Stimulated activated naive CD8-positive, alpha-beta T cell treated with anti-CD3 and anti-CD28 coated beads, Interleukin-15, Interleukin-2, amounts not matched to agents 100 ng/mL and 50 ng/mL, for 24 hours (primary cell): ENCODE measurements at regions not wholly inside any gene's neighbourhood (a gene's known extent, or its start where the extent isn't known, plus 50 kb on each side); places are given as distances from the start of the nearest gene placed in this dataset.

Source experiments
- H3K27ac Mint-ChIP-seq: one replicate; pipeline ENCODE4 v1.8.0; 2021; ENCODE audit warnings: mild to moderate bottlenecking, mixed read lengths
- H3K27me3 Mint-ChIP-seq: one replicate; pipeline ENCODE4 v1.8.0; 2021; ENCODE audit warnings: mixed read lengths
- H3K36me3 Mint-ChIP-seq: one replicate; pipeline ENCODE4 v1.8.0; 2021; ENCODE audit warnings: low read depth, mixed read lengths
- H3K4me1 Mint-ChIP-seq: one replicate; pipeline ENCODE4 v1.8.0; 2021; ENCODE audit warnings: low read depth, mixed read lengths
- H3K4me3 Mint-ChIP-seq: one replicate; pipeline ENCODE4 v1.8.0; 2021; ENCODE audit warnings: mild to moderate bottlenecking, mixed read lengths
- H3K9me3 Mint-ChIP-seq: one replicate; pipeline ENCODE4 v1.8.0; 2021; ENCODE audit warnings: mixed read lengths

DNA sequence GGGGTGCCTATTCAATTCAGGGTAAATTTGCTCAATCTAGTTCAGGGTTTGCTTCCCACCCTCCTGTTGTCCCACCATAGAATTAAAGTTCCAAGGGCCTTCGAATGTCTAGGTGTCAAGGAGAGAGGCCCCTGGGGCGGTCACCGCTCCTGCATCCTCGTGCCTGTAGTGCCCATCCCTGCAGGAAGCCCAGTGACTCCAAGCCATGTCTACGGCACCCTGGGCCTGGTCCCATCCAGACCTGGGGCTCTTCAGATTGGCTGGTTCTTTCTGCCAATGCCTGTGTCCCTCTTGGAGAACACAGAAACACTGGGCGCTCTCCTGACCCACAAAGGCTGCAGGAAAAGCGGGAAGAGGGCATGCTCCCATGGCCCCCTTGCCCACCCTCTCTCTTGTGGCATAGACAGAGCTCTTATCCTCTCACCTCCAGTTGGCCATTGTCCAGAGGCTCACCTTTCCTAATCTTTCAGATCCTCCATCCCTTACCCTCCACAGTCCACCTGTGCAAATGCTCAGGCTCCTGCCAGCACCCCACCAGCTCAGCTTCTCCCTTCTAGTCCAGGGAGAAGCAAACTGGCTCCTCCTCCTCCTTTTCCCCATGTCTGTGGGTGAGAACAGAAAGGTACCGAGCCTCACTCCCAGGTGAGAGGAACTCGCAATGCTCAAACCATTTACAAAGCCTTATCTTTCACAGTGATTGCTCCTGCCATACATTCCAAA is 253.0 kb upstream of the IRX2 start:
- Mint-ChIP-seq H3K4me1 (no peaks in the 10 kb centered on the region), H3K4me3 (no peak overlapping the region), H3K27ac (no peak overlapping the region), H3K27me3 (no peaks in the 10 kb centered on the region), H3K9me3 (peaks cover 6% of the 10 kb centered on the region), H3K36me3 (no peaks in the 10 kb centered on the region)

DNA sequence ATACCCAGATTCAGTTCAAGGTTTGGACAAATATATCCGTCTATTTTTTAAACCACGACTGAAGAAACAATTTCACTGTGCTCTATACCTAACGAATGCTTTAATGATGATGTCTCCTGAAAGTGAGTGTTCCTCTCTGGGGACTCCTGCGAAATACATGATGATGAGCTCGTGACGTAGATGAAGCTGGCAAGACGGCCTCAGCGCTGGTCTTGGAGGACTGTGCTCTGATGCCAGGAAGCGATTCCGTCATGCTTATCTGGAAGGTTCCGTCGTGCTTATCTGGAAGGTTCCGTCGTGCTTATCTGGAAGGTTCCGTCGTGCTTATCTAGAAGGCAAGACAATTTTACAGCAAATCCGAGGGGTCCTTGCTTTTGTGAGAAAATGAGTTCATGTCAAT is 250.8 kb upstream of the IRX2 start:
- H3K4me3 Mint-ChIP-seq, result no peak overlapping the region
- H3K36me3 Mint-ChIP-seq, result no peaks in the 10 kb centered on the region
- no peak overlapping the region for H3K27ac Mint-ChIP-seq
- no peaks in the 10 kb centered on the region for H3K27me3 Mint-ChIP-seq
- H3K4me1 Mint-ChIP-seq, result no peaks in the 10 kb centered on the region
- peaks cover 6% of the 10 kb centered on the region for H3K9me3 Mint-ChIP-seq

DNA sequence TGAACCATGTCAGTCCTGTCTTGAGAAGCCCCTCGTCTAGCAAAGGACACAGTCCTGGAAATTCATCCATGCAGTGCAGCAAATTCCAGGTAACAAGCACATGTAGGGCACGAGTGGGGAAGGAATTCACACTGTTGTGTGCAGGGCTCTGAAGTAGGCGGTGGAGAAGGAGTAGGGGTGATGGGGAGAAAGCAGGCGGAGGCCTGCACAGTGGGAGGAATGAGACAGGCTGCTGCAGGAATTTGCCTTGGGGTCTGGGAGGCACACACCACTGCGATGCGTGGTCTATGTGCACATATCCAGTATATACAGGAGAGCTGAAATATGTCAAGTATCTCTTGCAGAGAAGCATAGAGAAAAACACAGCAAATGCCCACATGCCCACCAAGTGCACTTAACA is 249.2 kb upstream of the IRX2 start:
- no peaks in the 10 kb centered on the region for H3K36me3 Mint-ChIP-seq
- no peaks in the 10 kb centered on the region for H3K4me1 Mint-ChIP-seq
- peaks cover 6% of the 10 kb centered on the region for H3K9me3 Mint-ChIP-seq
- H3K27me3 Mint-ChIP-seq, result no peaks in the 10 kb centered on the region
- H3K4me3 Mint-ChIP-seq, result no peak overlapping the region
- H3K27ac Mint-ChIP-seq, result no peak overlapping the region

DNA sequence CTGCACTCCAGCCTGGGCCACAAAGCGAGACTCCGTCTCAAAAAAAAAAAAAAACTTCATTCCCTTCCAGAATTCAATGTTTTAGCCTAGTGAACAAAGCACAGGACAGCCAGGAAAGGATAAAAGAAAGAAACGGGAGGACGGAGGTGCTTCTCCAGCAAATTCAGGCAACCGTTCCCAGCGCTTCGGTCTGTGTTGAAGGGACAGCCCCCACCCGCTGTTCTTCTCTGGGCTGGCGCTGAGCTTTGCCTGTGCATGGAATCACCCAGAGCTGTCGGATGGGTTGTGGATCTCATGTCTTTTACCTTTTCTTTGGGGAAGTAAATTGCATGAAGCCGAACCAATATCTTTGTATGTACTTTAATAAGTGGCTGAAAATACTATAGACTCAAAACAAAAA is 248.4 kb upstream of the IRX2 start:
- H3K4me3 Mint-ChIP-seq, result no peak overlapping the region
- no peaks in the 10 kb centered on the region for H3K27me3 Mint-ChIP-seq
- H3K36me3 Mint-ChIP-seq, result no peaks in the 10 kb centered on the region
- H3K9me3 Mint-ChIP-seq, result peaks cover 6% of the 10 kb centered on the region
- no peak overlapping the region for H3K27ac Mint-ChIP-seq
- H3K4me1 Mint-ChIP-seq, result no peaks in the 10 kb centered on the region

DNA sequence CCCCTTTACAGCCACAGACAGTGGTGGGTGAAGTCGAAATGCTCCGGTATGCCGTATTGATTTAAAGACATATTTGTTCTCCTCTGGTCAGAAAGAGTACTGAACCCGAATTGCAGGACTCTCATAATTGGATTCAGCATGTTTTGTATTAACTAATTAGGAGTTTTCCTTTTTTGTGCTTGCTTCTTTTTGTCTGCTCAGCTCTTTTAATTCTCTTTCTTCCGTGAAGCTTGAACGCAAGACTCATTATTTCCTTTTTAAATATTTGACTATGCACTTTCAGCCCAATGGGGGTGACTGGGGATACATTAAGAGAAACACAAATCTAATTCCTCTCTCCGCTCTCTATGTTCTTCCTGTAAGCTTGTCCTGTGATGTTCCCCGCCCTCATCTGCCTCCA is 246.6 kb upstream of the IRX2 start:
- Mint-ChIP-seq H3K9me3 (peaks cover 4% of the 10 kb centered on the region), H3K36me3 (no peaks in the 10 kb centered on the region), H3K4me1 (no peaks in the 10 kb centered on the region), H3K4me3 (no peak overlapping the region), H3K27me3 (no peaks in the 10 kb centered on the region), H3K27ac (no peak overlapping the region)

DNA sequence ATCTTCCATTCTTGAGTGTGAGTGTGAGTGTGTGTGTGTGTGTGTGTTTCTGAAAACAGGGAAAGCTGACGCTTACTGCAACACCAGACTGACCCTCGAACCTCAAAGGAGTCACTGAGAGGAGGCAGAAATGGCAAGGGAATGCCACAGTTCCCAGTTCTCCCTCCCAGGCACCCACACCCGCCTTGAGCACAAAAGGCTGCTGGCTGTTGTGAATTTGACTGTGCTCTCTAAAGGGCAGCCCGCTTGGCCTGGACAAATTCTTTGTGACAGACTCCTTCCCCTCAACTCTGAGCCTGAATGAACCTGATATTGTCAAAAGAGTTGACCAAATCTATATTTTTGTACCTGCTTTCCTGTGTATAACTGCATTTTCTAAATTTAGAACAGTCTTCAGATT is 245.7 kb upstream of the IRX2 start:
- Mint-ChIP-seq H3K27me3 (no peaks in the 10 kb centered on the region), H3K4me1 (no peaks in the 10 kb centered on the region)

DNA sequence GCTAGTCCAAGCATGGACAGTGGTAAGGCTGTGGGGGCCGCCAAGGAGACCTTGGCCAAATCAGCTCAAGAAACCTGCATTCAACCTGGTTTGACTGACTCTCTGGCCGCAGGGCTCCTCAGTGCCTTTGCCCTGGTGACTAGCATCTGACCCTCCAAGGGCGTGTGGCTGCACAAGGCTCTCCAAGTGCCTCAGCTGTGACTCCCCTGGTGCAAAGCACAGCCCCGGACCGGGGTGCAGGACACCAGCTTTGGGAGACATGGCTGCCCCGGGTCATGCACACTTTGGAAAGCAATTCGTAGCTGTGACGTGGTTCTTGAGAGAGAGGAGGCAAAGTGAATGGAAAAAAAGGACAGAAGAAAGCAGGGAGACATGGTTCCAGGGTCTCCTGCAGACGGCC is 245.2 kb upstream of the IRX2 start:
- Mint-ChIP-seq H3K36me3 (no peaks in the 10 kb centered on the region), H3K9me3 (peaks cover 4% of the 10 kb centered on the region), H3K4me3 (no peak overlapping the region), H3K4me1 (no peaks in the 10 kb centered on the region), H3K27me3 (no peaks in the 10 kb centered on the region), H3K27ac (no peak overlapping the region)

More for the DNA sequence above, 245.7 kb upstream of the IRX2 start:
- Mint-ChIP-seq H3K36me3 (no peaks in the 10 kb centered on the region), H3K9me3 (peaks cover 4% of the 10 kb centered on the region), H3K27ac (no peak overlapping the region), H3K4me3 (no peak overlapping the region)

DNA sequence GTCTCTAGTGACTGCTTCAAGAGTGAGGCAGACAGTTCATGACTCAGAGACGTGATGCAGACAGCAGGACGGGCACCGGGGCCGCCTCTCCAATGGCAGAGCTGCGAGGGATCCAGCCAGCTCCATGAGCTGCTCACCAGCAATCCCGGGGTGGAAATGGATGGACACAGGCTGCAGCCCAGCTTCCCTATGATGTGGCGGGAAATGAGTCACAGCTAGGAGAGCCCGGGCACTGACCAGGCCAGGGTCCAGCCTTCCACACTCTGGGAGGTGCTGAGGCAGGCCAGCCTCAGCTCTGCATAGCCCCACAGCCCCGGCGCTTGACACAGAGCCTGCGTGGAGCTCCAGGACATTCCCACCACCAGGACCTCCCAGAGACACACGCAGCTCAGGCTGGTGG is 244.8 kb upstream of the IRX2 start:
- peaks cover 4% of the 10 kb centered on the region for H3K9me3 Mint-ChIP-seq
- H3K27ac Mint-ChIP-seq, result no peak overlapping the region
- H3K36me3 Mint-ChIP-seq, result no peaks in the 10 kb centered on the region
- no peaks in the 10 kb centered on the region for H3K27me3 Mint-ChIP-seq
- H3K4me1 Mint-ChIP-seq, result no peaks in the 10 kb centered on the region
- H3K4me3 Mint-ChIP-seq, result no peak overlapping the region

DNA sequence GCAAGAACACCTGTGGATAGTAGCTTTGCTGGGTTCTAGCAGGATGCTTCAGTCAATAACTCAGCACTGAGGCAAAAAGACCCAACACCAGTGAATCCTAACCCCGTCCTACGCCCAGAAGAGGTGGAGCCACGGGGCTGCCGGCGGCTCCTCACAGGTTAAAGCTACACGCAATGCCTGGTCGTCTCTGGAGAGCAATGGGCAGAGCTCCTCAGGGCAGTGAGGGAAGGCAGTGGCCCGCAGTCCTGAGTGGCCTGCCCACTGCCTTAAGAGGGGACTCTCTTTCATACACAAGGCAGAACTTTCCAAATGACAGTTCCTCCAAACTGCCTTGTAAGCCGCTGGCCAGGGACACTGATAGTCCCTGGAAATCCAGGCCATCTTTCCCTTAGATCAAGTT is 244.2 kb upstream of the IRX2 start:
- no peaks in the 10 kb centered on the region for H3K4me1 Mint-ChIP-seq

DNA sequence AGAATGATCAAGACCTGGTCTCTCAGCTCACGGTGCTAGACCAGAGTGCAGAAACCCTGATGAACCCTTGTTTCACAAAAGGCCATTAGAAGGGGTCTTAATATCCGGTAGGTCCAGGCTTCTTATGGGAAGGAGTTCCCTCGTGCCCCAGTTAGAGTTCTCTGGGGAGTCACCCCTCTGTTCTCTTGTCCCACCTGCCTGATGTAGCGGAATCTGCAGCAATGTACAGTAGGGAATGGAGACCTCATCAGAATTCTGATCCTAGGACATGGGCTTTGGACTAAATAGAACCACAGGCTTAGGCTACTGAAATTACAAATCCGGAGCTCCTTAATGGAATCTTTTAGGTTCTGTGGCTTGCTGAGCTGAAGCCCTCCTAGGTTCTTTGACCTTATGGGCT is 243.6 kb upstream of the IRX2 start:
- peaks cover 3% of the 10 kb centered on the region for H3K9me3 Mint-ChIP-seq
- no peaks in the 10 kb centered on the region for H3K36me3 Mint-ChIP-seq
- no peaks in the 10 kb centered on the region for H3K4me1 Mint-ChIP-seq
- H3K4me3 Mint-ChIP-seq, result no peak overlapping the region
- H3K27me3 Mint-ChIP-seq, result no peaks in the 10 kb centered on the region
- H3K27ac Mint-ChIP-seq, result no peak overlapping the region

More for the DNA sequence above, 244.2 kb upstream of the IRX2 start:
- H3K9me3 Mint-ChIP-seq, result peaks cover 3% of the 10 kb centered on the region
- H3K27ac Mint-ChIP-seq, result no peak overlapping the region
- no peaks in the 10 kb centered on the region for H3K36me3 Mint-ChIP-seq
- no peak overlapping the region for H3K4me3 Mint-ChIP-seq
- H3K27me3 Mint-ChIP-seq, result no peaks in the 10 kb centered on the region

DNA sequence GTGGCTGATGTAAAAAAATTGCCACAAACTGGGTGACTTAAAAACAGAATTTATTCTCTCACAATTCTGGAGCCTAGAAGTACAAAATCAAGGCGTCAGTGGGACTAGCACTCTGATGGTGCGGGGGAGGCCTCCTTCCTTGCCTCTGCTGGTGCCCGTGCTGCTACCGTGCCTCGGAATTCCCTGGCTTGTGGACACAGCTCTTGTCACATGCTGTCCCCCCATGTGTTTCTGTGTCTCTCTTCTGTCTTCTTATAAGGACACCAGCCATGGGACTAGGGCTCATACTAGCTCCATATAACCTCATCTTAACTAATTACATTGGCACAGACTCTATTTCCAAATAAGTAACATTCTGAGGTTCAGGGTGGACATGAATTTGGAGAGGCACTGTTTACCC is 242.3 kb upstream of the IRX2 start:
- peaks cover 3% of the 10 kb centered on the region for H3K9me3 Mint-ChIP-seq
- no peaks in the 10 kb centered on the region for H3K36me3 Mint-ChIP-seq
- H3K27me3 Mint-ChIP-seq, result no peaks in the 10 kb centered on the region
- no peaks in the 10 kb centered on the region for H3K4me1 Mint-ChIP-seq
- no peak overlapping the region for H3K27ac Mint-ChIP-seq
- H3K4me3 Mint-ChIP-seq, result no peak overlapping the region

DNA sequence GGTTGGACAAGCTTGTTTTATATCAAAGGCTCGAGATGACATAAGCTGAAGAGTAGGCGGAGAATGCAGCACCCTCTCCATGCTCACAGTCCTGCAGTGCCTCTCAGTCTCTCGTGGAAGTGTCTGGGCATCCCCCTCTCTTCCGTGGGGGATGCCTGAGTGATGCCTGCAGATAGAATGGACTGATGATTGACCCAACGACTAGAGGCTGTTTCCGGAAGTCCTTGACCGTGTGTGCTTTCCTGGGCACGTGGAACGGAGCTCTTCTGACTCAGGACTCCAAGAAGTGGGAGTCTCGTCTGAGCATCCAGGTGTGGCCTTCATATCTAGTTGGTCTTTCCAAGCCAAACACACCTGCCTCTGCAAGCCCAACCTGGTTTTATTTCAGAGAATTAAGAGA is 241.8 kb upstream of the IRX2 start:
- Mint-ChIP-seq H3K9me3 (peaks cover 3% of the 10 kb centered on the region), H3K4me3 (no peak overlapping the region), H3K27me3 (no peaks in the 10 kb centered on the region), H3K36me3 (no peaks in the 10 kb centered on the region), H3K27ac (no peak overlapping the region), H3K4me1 (no peaks in the 10 kb centered on the region)

DNA sequence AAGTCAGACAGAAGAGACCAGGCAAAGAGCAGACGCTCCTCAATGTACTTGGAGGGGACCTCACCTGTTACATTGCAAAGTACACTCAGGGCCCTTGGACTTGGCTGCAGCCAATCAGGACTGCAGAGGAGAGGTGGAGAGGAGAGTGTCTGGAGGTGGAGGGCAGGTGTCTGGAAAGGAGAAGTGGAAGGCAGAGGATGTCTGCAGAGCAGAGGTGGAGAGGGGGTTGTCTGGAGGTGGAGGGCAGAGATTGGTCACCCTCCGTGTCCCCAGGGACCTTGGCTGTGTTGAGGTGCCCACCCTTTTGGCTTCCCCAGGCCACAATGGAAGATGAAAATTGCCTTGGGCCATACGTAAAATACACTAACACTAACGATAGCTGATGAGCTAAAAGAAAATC is 241.3 kb upstream of the IRX2 start:
- Mint-ChIP-seq H3K4me3 (no peak overlapping the region), H3K27ac (no peak overlapping the region), H3K4me1 (no peaks in the 10 kb centered on the region), H3K9me3 (peaks cover 3% of the 10 kb centered on the region), H3K36me3 (no peaks in the 10 kb centered on the region), H3K27me3 (no peaks in the 10 kb centered on the region)

DNA sequence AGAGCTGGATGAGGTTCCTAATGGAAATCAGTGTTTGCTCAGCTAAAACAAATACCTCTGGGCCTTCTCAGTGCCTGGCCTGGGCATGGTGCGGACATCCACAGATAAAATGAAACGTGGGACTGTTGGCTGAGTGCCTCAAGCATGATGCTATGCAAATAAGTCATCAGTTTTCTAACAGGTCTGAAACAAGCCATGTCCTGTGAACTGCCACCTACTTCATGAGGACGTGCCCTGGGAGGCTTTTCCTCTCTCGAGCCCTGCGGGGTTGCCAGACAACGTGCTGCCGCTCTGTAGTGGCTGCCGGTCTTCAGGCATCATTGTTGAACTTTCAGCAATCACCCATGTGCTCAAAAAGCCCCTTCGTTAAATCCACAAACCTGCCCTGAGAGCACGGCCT is 240.4 kb upstream of the IRX2 start:
- Mint-ChIP-seq H3K4me1 (no peaks in the 10 kb centered on the region), H3K4me3 (no peak overlapping the region), H3K36me3 (no peaks in the 10 kb centered on the region), H3K9me3 (peaks cover 5% of the 10 kb centered on the region), H3K27me3 (no peaks in the 10 kb centered on the region), H3K27ac (no peak overlapping the region)

DNA sequence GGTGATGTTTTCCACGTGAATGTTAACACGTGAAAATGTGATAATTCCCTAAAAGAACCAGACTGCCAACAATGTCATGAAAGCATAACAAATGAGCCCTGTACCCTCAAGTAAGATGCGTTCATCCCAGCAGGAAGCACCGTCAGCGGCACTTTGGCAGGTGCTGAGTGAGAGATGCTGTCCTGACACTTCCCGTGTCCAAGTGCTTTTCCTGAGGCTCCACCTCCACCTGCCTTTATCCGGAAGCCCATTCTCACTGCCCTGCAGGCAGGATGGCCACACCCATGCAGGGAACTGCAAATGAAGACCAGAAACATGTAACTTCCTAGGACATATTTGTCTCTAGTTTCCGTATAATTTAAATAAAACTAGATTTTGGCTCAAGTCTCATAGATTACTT is 238.0 kb upstream of the IRX2 start:
- Mint-ChIP-seq H3K4me1 (no peaks in the 10 kb centered on the region), H3K27ac (no peak overlapping the region), H3K36me3 (no peaks in the 10 kb centered on the region), H3K9me3 (peaks cover 7% of the 10 kb centered on the region), H3K27me3 (no peaks in the 10 kb centered on the region), H3K4me3 (no peak overlapping the region)

DNA sequence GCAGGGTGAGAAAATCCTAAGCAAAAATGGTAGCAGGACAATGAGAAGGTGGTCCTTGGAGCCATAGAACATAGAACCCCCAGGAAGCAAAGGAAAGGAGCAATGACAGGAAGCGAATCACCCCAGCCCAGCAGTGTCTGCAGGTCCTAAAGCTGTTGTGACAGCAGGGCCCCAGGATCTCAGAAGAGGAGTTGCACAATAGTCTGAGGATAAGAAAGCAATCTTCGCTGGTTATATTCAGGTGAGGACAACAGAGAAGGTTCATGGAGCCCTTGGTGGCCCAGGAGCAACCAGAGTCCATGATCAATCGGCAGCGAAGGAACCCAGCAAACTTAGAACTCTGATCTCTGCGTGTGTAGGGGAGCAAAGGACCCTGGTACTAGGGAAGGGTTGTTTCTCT is 234.8 kb upstream of the IRX2 start:
- Mint-ChIP-seq H3K4me1 (no peaks in the 10 kb centered on the region), H3K27me3 (no peaks in the 10 kb centered on the region), H3K4me3 (no peak overlapping the region), H3K9me3 (peaks cover 14% of the 10 kb centered on the region), H3K36me3 (no peaks in the 10 kb centered on the region), H3K27ac (no peak overlapping the region)
